IPS DF 4.7 (cell line): ENCODE measurements at regions not wholly inside any gene's neighbourhood (a gene's known extent, or its start where the extent isn't known, plus 50 kb on each side); places are given as distances from the start of the nearest gene placed in this dataset.

Experiments
- DNase-seq: peaks from one replicate; pipeline ENCODE4 v3.0.0-alpha.2; 2013; ENCODE audit warnings: low spot score; ENCODE audit errors: extremely low read depth

- no peak for DNase-seq
Observed at GRCh38 chr1:219358080-219358479, 184.4 kb downstream of the LYPLAL1 start.

GRCh38 chr1:219354962-219355361 lies 181.3 kb downstream of the LYPLAL1 start:
- DNase-seq, result no peak

GRCh38 chr1:219352961-219353651 lies 179.4 kb downstream of the LYPLAL1 start:
- DNase-seq, result no peak

GRCh38 chr1:219350172-219350931 lies 176.7 kb downstream of the LYPLAL1 start:
- no peak for DNase-seq

GRCh38 chr1:219347921-219348391 lies 174.3 kb downstream of the LYPLAL1 start:
- DNase-seq, result no peak

- no peak for DNase-seq
Observed at GRCh38 chr1:219347376-219347775, 173.7 kb downstream of the LYPLAL1 start.

- DNase-seq, result no peak
Observed at GRCh38 chr1:219345953-219346352, 172.3 kb downstream of the LYPLAL1 start.

GRCh38 chr1:219342836-219343235 lies 169.2 kb downstream of the LYPLAL1 start:
- no peak for DNase-seq

- no peak for DNase-seq
Observed at GRCh38 chr1:219340796-219341195, 167.1 kb downstream of the LYPLAL1 start.

- no peak for DNase-seq
Observed at GRCh38 chr1:219339466-219339865, 165.8 kb downstream of the LYPLAL1 start.

GRCh38 chr1:219337588-219337987 lies 163.9 kb downstream of the LYPLAL1 start:
- no peak for DNase-seq

GRCh38 chr1:219333626-219334025 lies 159.9 kb downstream of the LYPLAL1 start:
- DNase-seq, result no peak

GRCh38 chr1:219331424-219331823 lies 157.7 kb downstream of the LYPLAL1 start:
- DNase-seq, result no peak

GRCh38 chr1:219330669-219331068 lies 157.0 kb downstream of the LYPLAL1 start:
- no peak for DNase-seq

GRCh38 chr1:219330001-219330400 lies 156.3 kb downstream of the LYPLAL1 start:
- DNase-seq, result no peak

- DNase-seq, result no peak
Observed at GRCh38 chr1:219329578-219329977, 155.9 kb downstream of the LYPLAL1 start.

- DNase-seq, result no peak
Observed at GRCh38 chr1:219326843-219327242, 153.2 kb downstream of the LYPLAL1 start.

GRCh38 chr1:219325368-219325742 lies 151.7 kb downstream of the LYPLAL1 start:
- no peak for DNase-seq

GRCh38 chr1:219324629-219325367 lies 151.1 kb downstream of the LYPLAL1 start:
- DNase-seq, result no peak

- DNase-seq, result no peak
Observed at GRCh38 chr1:219324171-219324570, 150.5 kb downstream of the LYPLAL1 start.

- no peak for DNase-seq
Observed at GRCh38 chr1:219323426-219323825, 149.7 kb downstream of the LYPLAL1 start.

- no peak for DNase-seq
Observed at GRCh38 chr1:219322766-219323165, 149.1 kb downstream of the LYPLAL1 start.
